T-helper 1 cell treated with Interleukin-12 subunit alpha and Interleukin-12 subunit beta and Interleukin-4 antibody, amounts not matched to agents 30 ng/mL and 1 ng/mL, for 36 hours (primary cell): ENCODE measurements at regions not wholly inside any gene's neighbourhood (a gene's known extent, or its start where the extent isn't known, plus 50 kb on each side); places are given as distances from the start of the nearest gene placed in this dataset.
"Not testable (repeated sequence)": the region's sequence is repeated elsewhere in the genome, so short reads cannot be mapped to it uniquely, and the experiment has no call there.

Source experiments
- intact Hi-C: fragments of 100-400 bp; cut with micrococcal nuclease; formaldehyde crosslinking; loops from one replicate; pipeline ENCODE4 v1.15.1; 2024

- intact Hi-C loops: no loop called here
Measured at GRCh38 chr1:65020774-65021173, 54.4 kb upstream of the JAK1 start.

GRCh38 chr1:65021795-65022194 is 55.4 kb upstream of the JAK1 start:
- intact Hi-C loops: no loop called here

- intact Hi-C loops: no loop called here
Measured at GRCh38 chr1:65022216-65022615, 55.9 kb upstream of the JAK1 start.

- intact Hi-C loops: no loop called here
Measured at GRCh38 chr1:65025794-65026193, 59.4 kb upstream of the JAK1 start.

- intact Hi-C loops: no loop called here
Measured at GRCh38 chr1:65026235-65026634, 59.9 kb upstream of the JAK1 start.

GRCh38 chr1:65027666-65028358 is 61.5 kb upstream of the JAK1 start:
- intact Hi-C loops: no loop called here

- intact Hi-C loops: not testable (repeated sequence)
Measured at GRCh38 chr1:65029434-65029833, 63.1 kb upstream of the JAK1 start.

GRCh38 chr1:65034879-65035278 is 68.5 kb upstream of the JAK1 start:
- intact Hi-C loops: not testable (repeated sequence)

GRCh38 chr1:65036570-65037051 is 70.3 kb upstream of the JAK1 start:
- intact Hi-C loops: no loop called here

- intact Hi-C loops: no loop called here
Measured at GRCh38 chr1:65039066-65039465, 72.7 kb upstream of the JAK1 start.

GRCh38 chr1:65039508-65039907 is 73.2 kb upstream of the JAK1 start:
- intact Hi-C loops: no loop called here

GRCh38 chr1:65042467-65042866 is 76.1 kb upstream of the JAK1 start:
- intact Hi-C loops: loop anchor here (5.0 kb wide), 1 partner anchor 165 kb away; no protein-coding TSS in a partner anchor

GRCh38 chr1:65044411-65044810 is 78.1 kb upstream of the JAK1 start:
- intact Hi-C loops: loop anchor here (5.0 kb wide), 1 partner anchor 167 kb away; no protein-coding TSS in a partner anchor

GRCh38 chr1:65045022-65045817 is 78.9 kb upstream of the JAK1 start:
- intact Hi-C loops: no loop called here

GRCh38 chr1:65048335-65048734 is 82.0 kb upstream of the JAK1 start:
- intact Hi-C loops: no loop called here

GRCh38 chr1:65049941-65050713 is 83.8 kb upstream of the JAK1 start:
- intact Hi-C loops: no loop called here

GRCh38 chr1:65050735-65051134 is 84.4 kb upstream of the JAK1 start:
- intact Hi-C loops: no loop called here

GRCh38 chr1:65054481-65054880 is 88.1 kb upstream of the JAK1 start:
- intact Hi-C loops: no loop called here

- intact Hi-C loops: no loop called here
Measured at GRCh38 chr1:65055747-65056146, 89.4 kb upstream of the JAK1 start.

- intact Hi-C loops: no loop called here
Measured at GRCh38 chr1:65056234-65056633, 89.9 kb upstream of the JAK1 start.

GRCh38 chr1:65056866-65057265 is 90.5 kb upstream of the JAK1 start:
- intact Hi-C loops: no loop called here
